SK-N-SH (cell line): ENCODE measurements at regions not wholly inside any gene's neighbourhood (a gene's known extent, or its start where the extent isn't known, plus 50 kb on each side); places are given as distances from the start of the nearest gene placed in this dataset.

Experiments
- CTCF ChIA-PET: fragments of 300-600, 350-600 bp; formaldehyde crosslinking; extraction: SDS; loops from one replicate; lab custom pipeline; 2021; lab: Yijun Ruan, JAX
- POLR2A ChIA-PET: fragments of 350-600 bp; sonication (Branson Sonifier 250); formaldehyde crosslinking; extraction: SDS; loops from one replicate; lab custom pipeline; 2020; ENCODE audit warnings: antibody characterized with exemption, inconsistent platforms; lab: Yijun Ruan, JAX
- DNase-seq: peaks from one replicate; pipeline ENCODE4 v3.0.0; 2012
- H2AFZ ChIP-seq: fragments of 200-600 bp; sonication (generic); 2 replicates; pipeline ENCODE4 v1.8.1; 2016; ENCODE audit warnings: antibody characterized with exemption, mild to moderate bottlenecking, low read depth
- H3F3A ChIP-seq: fragments of 200-600 bp; sonication (generic); replicated peaks from 2 replicates; pipeline ENCODE3; 2016; ENCODE audit warnings: antibody characterized with exemption, mild to moderate bottlenecking; ENCODE audit not compliant: insufficient read depth
- H3K27ac ChIP-seq, 2 experiments: fragments of 200-500 bp in 1 of 2; fragments of 200-600 bp in 1 of 2; sonication (Bioruptor generic) in 1 of 2; sonication (generic), shearing (Covaris generic) in 1 of 2; 2 replicates each; pipeline versions ENCODE4 v1.5.1 to v1.6.1; 2014 to 2016; ENCODE audit warnings: low read depth in 2 of 2, inconsistent platforms in 1 of 2, low read length in 1 of 2, mild to moderate bottlenecking in 1 of 2, mixed read lengths in 1 of 2
- H3K27me3 ChIP-seq: fragments of 200-600 bp; sonication (generic), shearing (Covaris generic); 2 replicates; pipeline ENCODE4 v1.6.1; 2016; ENCODE audit warnings: mixed run types; ENCODE audit not compliant: insufficient read depth
- H3K36me3 ChIP-seq, 2 experiments: fragments of 200-500 bp in 1 of 2; fragments of 200-600 bp in 1 of 2; sonication (Bioruptor generic) in 1 of 2; sonication (generic) in 1 of 2; replicated peaks in 1 of 2; 2 replicates each; pipeline versions ENCODE3 to v1.5.1; 2014 to 2016; ENCODE audit warnings: low read length in 1 of 2, mild to moderate bottlenecking in 1 of 2; ENCODE audit not compliant: insufficient read depth in 2 of 2, control insufficient read depth in 1 of 2
- H3K4me1 ChIP-seq, 2 experiments: fragments of 200-500 bp in 1 of 2; fragments of 200-600 bp in 1 of 2; sonication (Bioruptor generic) in 1 of 2; sonication (generic), shearing (Covaris generic) in 1 of 2; 2 replicates each; pipeline versions ENCODE4 v1.5.1 to v1.6.1; 2014 to 2016; ENCODE audit warnings: low read depth in 1 of 2, low read length in 1 of 2, mixed run types in 1 of 2; ENCODE audit not compliant: insufficient read depth in 2 of 2, control insufficient read depth in 1 of 2
- H3K4me2 ChIP-seq: fragments of 200-600 bp; sonication (generic), shearing (Covaris generic); 2 replicates; pipeline ENCODE4 v1.6.1; 2017; ENCODE audit warnings: mixed run types
- H3K4me3 ChIP-seq, 2 experiments: fragments of 200-500 bp in 1 of 2; fragments of 200-600 bp in 1 of 2; sonication (Bioruptor generic) in 1 of 2; sonication (generic), shearing (Covaris generic) in 1 of 2; 2 replicates each; pipeline versions ENCODE4 v1.5.1 to v1.8.1; 2014 to 2016; ENCODE audit warnings: low read depth in 2 of 2, inconsistent platforms in 1 of 2, low read length in 1 of 2, mild to moderate bottlenecking in 1 of 2, mixed read lengths in 1 of 2, moderate library complexity in 1 of 2
- H3K79me2 ChIP-seq: fragments of 200-600 bp; sonication (generic); 2 replicates; pipeline ENCODE4 v1.8.1; 2017; ENCODE audit warnings: mild to moderate bottlenecking; ENCODE audit not compliant: insufficient read depth
- H3K9ac ChIP-seq: fragments of 200-600 bp; sonication (generic); 2 replicates; pipeline ENCODE4 v1.6.1; 2017; ENCODE audit warnings: mixed run types
- H3K9me2 ChIP-seq: fragments of 200-600 bp; sonication (generic); 2 replicates; pipeline ENCODE4 v1.6.1; 2017; ENCODE audit warnings: mixed run types
- H3K9me3 ChIP-seq: fragments of 200-600 bp; sonication (generic); 2 replicates; pipeline ENCODE4 v1.6.1; 2017; ENCODE audit warnings: mixed run types, mild to moderate bottlenecking, moderate library complexity
- H4K20me1 ChIP-seq: fragments of 200-600 bp; sonication (generic); 2 replicates; pipeline ENCODE4 v1.6.1; 2017; ENCODE audit warnings: mild to moderate bottlenecking, mixed run types; ENCODE audit not compliant: insufficient read depth
- CHD2 ChIP-seq: fragments of 150-350 bp; IDR thresholded peaks from 2 replicates; pipeline ENCODE4 v1.6.1; 2018; ENCODE audit warnings: low read length; ENCODE audit not compliant: partially characterized antibody
- EP300 ChIP-seq, 2 experiments: IDR thresholded peaks; 2 replicates each; pipeline versions ENCODE4 v1.4.0 to v1.6.1; 2012; ENCODE audit warnings: borderline replicate concordance in 1 of 2, low read depth in 1 of 2, low read length in 1 of 2
- FOSL2 ChIP-seq: IDR thresholded peaks from 2 replicates; pipeline ENCODE4 v1.4.0; 2012; ENCODE audit warnings: low read depth, mild to moderate bottlenecking, moderate library complexity, borderline replicate concordance
- FOXJ3 ChIP-seq: sonication (generic); formaldehyde crosslinking; IDR thresholded peaks from 2 replicates; pipeline ENCODE4 v1.5.1; 2020; ENCODE audit warnings: mild to moderate bottlenecking, missing genetic modification reagents
- FOXM1 ChIP-seq: IDR thresholded peaks from 2 replicates; pipeline ENCODE4 v1.4.0; 2012; ENCODE audit warnings: low read depth, mild to moderate bottlenecking
- IRF3 ChIP-seq: fragments of 150-350 bp; IDR thresholded peaks from 2 replicates; pipeline ENCODE4 v1.6.1; 2016; ENCODE audit warnings: mild to moderate bottlenecking, low read depth, low read length
- JUND ChIP-seq: IDR thresholded peaks from 2 replicates; pipeline ENCODE4 v1.4.0; 2012
- MEF2A ChIP-seq: IDR thresholded peaks from 2 replicates; pipeline ENCODE4 v1.4.0; 2012; ENCODE audit warnings: low read depth, borderline replicate concordance
- NFIC ChIP-seq: IDR thresholded peaks from 2 replicates; pipeline ENCODE4 v1.4.0; 2012; ENCODE audit warnings: borderline replicate concordance
- POLR2AphosphoS5 ChIP-seq: IDR thresholded peaks from 2 replicates; pipeline ENCODE4 v1.6.1; 2012; ENCODE audit warnings: low read depth, low read length
- RFX5 ChIP-seq: IDR thresholded peaks from 2 replicates; pipeline ENCODE4 v1.6.1; 2012; ENCODE audit warnings: mild to moderate bottlenecking, improper control_type of control experiment, low read length
- TEAD4 ChIP-seq: IDR thresholded peaks from 2 replicates; pipeline ENCODE4 v1.4.0; 2012; ENCODE audit warnings: mild to moderate bottlenecking, borderline replicate concordance; ENCODE audit not compliant: insufficient read depth
- USF1 ChIP-seq: IDR thresholded peaks from 2 replicates; pipeline ENCODE4 v1.4.0; 2012; ENCODE audit warnings: low read depth, borderline replicate concordance
- USF2 ChIP-seq: fragments of 150-350 bp; IDR thresholded peaks from 2 replicates; pipeline ENCODE4 v1.6.1; 2017; ENCODE audit warnings: antibody characterized with exemption, low read length, low read depth, borderline replicate concordance
- YY1 ChIP-seq: IDR thresholded peaks from 2 replicates; pipeline ENCODE4 v1.4.0; 2012; ENCODE audit warnings: low read depth, mild to moderate bottlenecking
- WGBS: methylation state at CpG from one replicate; pipeline ENCODE4 v1.1.6; 2017; ENCODE audit warnings: low lambda C conversion rate; 5-methylcytosine and 5-hydroxymethylcytosine counted together
- TF ChIP-seq, protein P1 (sequence below): fragments of 200-600 bp; sonication (generic); IDR thresholded peaks from 2 replicates; pipeline ENCODE4 v1.6.1; 2017; ENCODE audit warnings: antibody characterized with exemption, mild to moderate bottlenecking, moderate library complexity

GRCh38 chr2:12606472-12607000 lies 110.2 kb upstream of the TRIB2 start (continued):
- TF ChIP-seq EP300 (IDR thresholded peaks at IDR 0.05; ENCODE audit: borderline replicate concordance in 1 of 2, low read depth in 1 of 2, low read length in 1 of 2) (peak in 1 of 2 experiments; percentile 52; a peak in 1 of 4 replicates), USF1 (0 out of 2 replicates have a peak, but pooled peaks have one; percentile 15), MEF2A (no peak), CHD2 (peak; percentile 53), IRF3 (no peak), FOXJ3 (CRISPR knock-in tag) (no peak), YY1 (no peak), USF2 (no peak), JUND (peak; percentile 38; the same call in 1 of the 2 replicates), POLR2AphosphoS5 (peak; percentile 68), RFX5 (no peak), NFIC (peak; percentile 40; the same call in 1 of the 2 replicates), TEAD4 (no peak)
- TF ChIP-seq, protein P1, sequence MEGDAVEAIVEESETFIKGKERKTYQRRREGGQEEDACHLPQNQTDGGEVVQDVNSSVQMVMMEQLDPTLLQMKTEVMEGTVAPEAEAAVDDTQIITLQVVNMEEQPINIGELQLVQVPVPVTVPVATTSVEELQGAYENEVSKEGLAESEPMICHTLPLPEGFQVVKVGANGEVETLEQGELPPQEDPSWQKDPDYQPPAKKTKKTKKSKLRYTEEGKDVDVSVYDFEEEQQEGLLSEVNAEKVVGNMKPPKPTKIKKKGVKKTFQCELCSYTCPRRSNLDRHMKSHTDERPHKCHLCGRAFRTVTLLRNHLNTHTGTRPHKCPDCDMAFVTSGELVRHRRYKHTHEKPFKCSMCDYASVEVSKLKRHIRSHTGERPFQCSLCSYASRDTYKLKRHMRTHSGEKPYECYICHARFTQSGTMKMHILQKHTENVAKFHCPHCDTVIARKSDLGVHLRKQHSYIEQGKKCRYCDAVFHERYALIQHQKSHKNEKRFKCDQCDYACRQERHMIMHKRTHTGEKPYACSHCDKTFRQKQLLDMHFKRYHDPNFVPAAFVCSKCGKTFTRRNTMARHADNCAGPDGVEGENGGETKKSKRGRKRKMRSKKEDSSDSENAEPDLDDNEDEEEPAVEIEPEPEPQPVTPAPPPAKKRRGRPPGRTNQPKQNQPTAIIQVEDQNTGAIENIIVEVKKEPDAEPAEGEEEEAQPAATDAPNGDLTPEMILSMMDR, result peak; percentile 46

GRCh38 chr2:12607971-12608370 lies 108.8 kb upstream of the TRIB2 start:
- no peaks in the 10 kb centered on the region for H3K9me2 ChIP-seq
- POLR2A ChIA-PET, result no interaction called here
- H3K27me3 ChIP-seq, result no peaks in the 10 kb centered on the region
- no peak overlapping the region for H3K4me2 ChIP-seq
- no peak overlapping the region for H3K9ac ChIP-seq
- peaks cover 20 to 39% of the 10 kb centered on the region in 2 experiments for H3K4me1 ChIP-seq
- no peak for DNase-seq
- TF ChIP-seq FOSL2 (0 out of 2 replicates have a peak, but pooled peaks have one; percentile 4), FOXM1 (no peak)
- TF ChIP-seq, all 33 proteins: peak for 1
- H3K36me3 ChIP-seq, result no peaks in the 10 kb centered on the region
- no peak overlapping the region for H3K4me3 ChIP-seq
- no peaks in the 10 kb centered on the region for H3K79me2 ChIP-seq
- no peaks in the 10 kb centered on the region for H3K9me3 ChIP-seq
- CTCF ChIA-PET, result no interaction called here
- no peak overlapping the region for H2AFZ ChIP-seq
- no peaks in the 10 kb centered on the region for H4K20me1 ChIP-seq
- H3K27ac ChIP-seq, result no peak overlapping the region
- H3F3A ChIP-seq, result peaks cover 20% of the 10 kb centered on the region
- WGBS, result 70% methylated on average over 3 of the region's 3 CpGs
